IMR-90 (cell line): ENCODE measurements at regions not wholly inside any gene's neighbourhood (a gene's known extent, or its start where the extent isn't known, plus 50 kb on each side); places are given as distances from the start of the nearest gene placed in this dataset.

Experiments used
- ATAC-seq: fragments of 200-7000 bp; cut with Tn5 transposase; 2 replicates; pipeline ENCODE4 v1.9.1; 2020; ENCODE audit warnings: low read depth, mild to moderate bottlenecking, moderate library complexity
- BruUV-seq: library from RNA; stranded (reverse); fragments of 400-500 nt; replicated peaks from 2 replicates; lab custom pipeline; 2021; lab: Mats Ljungman, UMichigan
- CTCF ChIA-PET: fragments of 300-600 bp; formaldehyde crosslinking; extraction: SDS; loops from one replicate; lab custom pipeline; 2021; ENCODE audit warnings: antibody characterized with exemption; lab: Yijun Ruan, JAX
- POLR2A ChIA-PET: fragments of 300-600 bp; sonication (Branson Sonifier 250); formaldehyde crosslinking; loops from one replicate; lab custom pipeline; 2022; ENCODE audit warnings: antibody characterized with exemption; ENCODE audit not compliant: unreplicated experiment; lab: Charles Lee
- DNase-seq: peaks from one replicate; pipeline ENCODE4 v3.0.0; 2013
- H2AFZ ChIP-seq: replicated peaks from 2 replicates; pipeline ENCODE3; 2013; ENCODE audit warnings: low read length, mild to moderate bottlenecking; ENCODE audit not compliant: poor library complexity
- H2AK5ac ChIP-seq: 2 replicates; pipeline ENCODE4 v1.6.1; 2013; ENCODE audit warnings: low read depth, low read length, inconsistent platforms
- H2AK9ac ChIP-seq: replicated peaks from 2 replicates; pipeline ENCODE3; 2013; ENCODE audit warnings: mild to moderate bottlenecking, low read depth, low read length, moderate library complexity; ENCODE audit not compliant: poor library complexity
- H2BK120ac ChIP-seq: 2 replicates; pipeline ENCODE4 v1.6.1; 2013; ENCODE audit warnings: low read depth, low read length, inconsistent platforms
- H2BK15ac ChIP-seq: 3 replicates; pipeline ENCODE4 v1.6.1; 2013; ENCODE audit warnings: low read depth, low read length, inconsistent platforms
- H2BK20ac ChIP-seq: 2 replicates; pipeline ENCODE4 v1.6.1; 2013; ENCODE audit warnings: low read depth, mild to moderate bottlenecking, inconsistent platforms, low read length, moderate library complexity
- H2BK5ac ChIP-seq: 2 replicates; pipeline ENCODE4 v1.6.1; 2013; ENCODE audit warnings: mild to moderate bottlenecking, low read depth, low read length, inconsistent platforms; ENCODE audit not compliant: poor library complexity, severe bottlenecking
- H3K14ac ChIP-seq: replicated peaks from 2 replicates; pipeline ENCODE4 v1.6.1; 2013; ENCODE audit warnings: low read depth, low read length, inconsistent platforms
- H3K18ac ChIP-seq: 2 replicates; pipeline ENCODE4 v1.6.1; 2013; ENCODE audit warnings: low read depth, low read length, control low read depth
- H3K23ac ChIP-seq: 2 replicates; pipeline ENCODE4 v1.6.1; 2013; ENCODE audit warnings: low read depth, low read length, inconsistent platforms
- H3K27ac ChIP-seq: 2 replicates; pipeline ENCODE4 v1.5.1; 2013; ENCODE audit warnings: mild to moderate bottlenecking, control low read depth, low read length; ENCODE audit not compliant: insufficient read depth
- H3K27me3 ChIP-seq: 2 replicates; pipeline ENCODE4 v1.6.1; 2013; ENCODE audit warnings: low read length; ENCODE audit not compliant: control insufficient read depth, insufficient read depth
- H3K36me3 ChIP-seq: 2 replicates; pipeline ENCODE4 v1.6.1; 2013; ENCODE audit warnings: low read length, mixed read lengths; ENCODE audit not compliant: control insufficient read depth, insufficient read depth
- H3K4ac ChIP-seq: 2 replicates; pipeline ENCODE4 v1.6.1; 2013; ENCODE audit warnings: low read depth, low read length, inconsistent platforms
- H3K4me1 ChIP-seq: 2 replicates; pipeline ENCODE4 v1.6.1; 2013; ENCODE audit warnings: low read length, mixed read lengths; ENCODE audit not compliant: control insufficient read depth, insufficient read depth
- H3K4me2 ChIP-seq: 2 replicates; pipeline ENCODE4 v1.6.1; 2013; ENCODE audit warnings: low read depth, mild to moderate bottlenecking, control low read depth, low read length, moderate library complexity
- H3K4me3 ChIP-seq: 2 replicates; pipeline ENCODE4 v1.5.1; 2013; ENCODE audit warnings: low read depth, mild to moderate bottlenecking, control low read depth, low read length, moderate library complexity; ENCODE audit not compliant: insufficient read depth
- H3K56ac ChIP-seq: 2 replicates; pipeline ENCODE4 v1.6.1; 2013; ENCODE audit warnings: low read length, inconsistent platforms; ENCODE audit not compliant: insufficient read depth; ENCODE audit errors: extremely low read depth
- H3K79me1 ChIP-seq, 2 experiments: 2 replicates each; pipeline ENCODE4 v1.6.1; 2013; ENCODE audit warnings: low read length in 2 of 2, inconsistent platforms in 1 of 2, low read depth in 1 of 2
- H3K9ac ChIP-seq: 2 replicates; pipeline ENCODE4 v1.6.1; 2013; ENCODE audit warnings: low read depth, low read length, control low read depth
- H3K9me1 ChIP-seq: 2 replicates; pipeline ENCODE4 v1.6.1; 2013; ENCODE audit warnings: low read length, inconsistent platforms; ENCODE audit not compliant: insufficient read depth
- H3K9me3 ChIP-seq: 2 replicates; pipeline ENCODE4 v1.6.1; 2013; ENCODE audit warnings: low read length; ENCODE audit not compliant: control insufficient read depth, insufficient read depth
- H4K20me1 ChIP-seq: 2 replicates; pipeline ENCODE4 v1.6.1; 2013; ENCODE audit warnings: low read length, inconsistent platforms; ENCODE audit not compliant: insufficient read depth
- H4K5ac ChIP-seq: 2 replicates; pipeline ENCODE4 v1.6.1; 2013; ENCODE audit warnings: mild to moderate bottlenecking, low read depth, low read length, control low read depth
- H4K8ac ChIP-seq, 2 experiments: 2 replicates each; pipeline ENCODE4 v1.6.1; 2013; ENCODE audit warnings: low read depth in 2 of 2, low read length in 2 of 2, control low read depth in 1 of 2, inconsistent platforms in 1 of 2
- H4K91ac ChIP-seq: 2 replicates; pipeline ENCODE4 v1.6.1; 2013; ENCODE audit warnings: low read depth, low read length, inconsistent platforms; ENCODE audit not compliant: insufficient read depth
- BHLHE40 ChIP-seq: fragments of 150-350 bp; IDR thresholded peaks from 2 replicates; pipeline ENCODE4 v1.6.1; 2016; ENCODE audit warnings: mild to moderate bottlenecking, low read depth, low read length
- CEBPB ChIP-seq: IDR thresholded peaks from 2 replicates; pipeline ENCODE4 v1.6.1; 2012; ENCODE audit warnings: low read depth, low read length, improper control_type of control experiment
- CHD1 ChIP-seq: IDR thresholded peaks from 2 replicates; pipeline ENCODE4 v1.6.1; 2012; ENCODE audit warnings: low read depth, low read length, improper control_type of control experiment
- CTCF ChIP-seq: conservative IDR thresholded peaks from 2 replicates; pipeline ENCODE4 v1.5.1; 2012; ENCODE audit warnings: mild to moderate bottlenecking, low read depth, low read length, improper control_type of control experiment
- ELK1 ChIP-seq: fragments of 150-350 bp; IDR thresholded peaks from 2 replicates; pipeline ENCODE4 v1.6.1; 2016; ENCODE audit warnings: low read depth, mild to moderate bottlenecking, low read length, moderate library complexity, borderline replicate concordance
- FOS ChIP-seq: fragments of 150-350 bp; IDR thresholded peaks from 2 replicates; pipeline ENCODE4 v1.6.1; 2016; ENCODE audit warnings: low read depth, low read length
- MAFK ChIP-seq: IDR thresholded peaks from 2 replicates; pipeline ENCODE4 v1.6.1; 2012; ENCODE audit warnings: low read depth, low read length, improper control_type of control experiment
- MAZ ChIP-seq: IDR thresholded peaks from 2 replicates; pipeline ENCODE4 v1.6.1; 2012; ENCODE audit warnings: low read depth, mild to moderate bottlenecking, low read length, improper control_type of control experiment, moderate library complexity, borderline replicate concordance
- MXI1 ChIP-seq: IDR thresholded peaks from 2 replicates; pipeline ENCODE4 v1.6.1; 2012; ENCODE audit warnings: low read depth, mild to moderate bottlenecking, low read length, moderate library complexity, borderline replicate concordance
- NFE2L2 ChIP-seq: fragments of 150-350 bp; IDR thresholded peaks from 2 replicates; pipeline ENCODE4 v1.6.1; 2016; ENCODE audit warnings: low read depth, mild to moderate bottlenecking, low read length
- POLR2A ChIP-seq: IDR thresholded peaks from 2 replicates; pipeline ENCODE4 v1.6.1; 2012; ENCODE audit warnings: mild to moderate bottlenecking, low read depth, low read length
- RAD21 ChIP-seq: IDR thresholded peaks from 2 replicates; pipeline ENCODE4 v1.6.1; 2012; ENCODE audit warnings: low read length, improper control_type of control experiment
- RCOR1 ChIP-seq: IDR thresholded peaks from 2 replicates; pipeline ENCODE4 v1.6.1; 2012; ENCODE audit warnings: mild to moderate bottlenecking, low read length, improper control_type of control experiment; ENCODE audit not compliant: insufficient replicate concordance
- RFX5 ChIP-seq: IDR thresholded peaks from 2 replicates; pipeline ENCODE4 v1.8.0; 2012; ENCODE audit warnings: low read depth, mild to moderate bottlenecking, low read length, moderate library complexity
- SMC3 ChIP-seq: fragments of 150-350 bp; IDR thresholded peaks from 2 replicates; pipeline ENCODE4 v1.6.1; 2016; ENCODE audit warnings: low read depth, mild to moderate bottlenecking, antibody characterized with exemption, low read length, moderate library complexity
- USF2 ChIP-seq: fragments of 150-350 bp; IDR thresholded peaks from 2 replicates; pipeline ENCODE4 v1.6.1; 2017; ENCODE audit warnings: mild to moderate bottlenecking, antibody characterized with exemption, low read length, low read depth
- WGBS, 2 experiments: methylation state at CpG; one replicate each; pipeline versions ENCODE4 v1.1.5 to v1.1.7; 2013; ENCODE audit warnings: missing lambda C conversion rate in 2 of 2; ENCODE audit not compliant: insufficient read length in 1 of 2; ENCODE audit errors: extremely low coverage in 2 of 2; 5-methylcytosine and 5-hydroxymethylcytosine counted together
- dilution Hi-C: fragments of 300-500 bp; cut with HindIII; formaldehyde crosslinking; loops from one replicate; pipeline ENCODE4 v1.14.3; 2018; ENCODE audit warnings: low sequenced_read_pairs; ENCODE audit not compliant: unreplicated experiment
- in situ Hi-C: fragments of 300-500 bp; cut with MboI; formaldehyde crosslinking; loops from 3 replicates; pipeline ENCODE4 v1.14.3; 2019; ENCODE audit warnings: low sequenced_read_pairs, inconsistent platforms, mixed read lengths
- intact Hi-C: fragments of 100-400 bp; cut with micrococcal nuclease; formaldehyde crosslinking; loops from 2 replicates; pipeline ENCODE4 v1.10.0; 2022

GRCh38 chr3:74506246-74506645, 108.2 kb downstream of the CNTN3 start:
- H3K4me3 ChIP-seq, result no peak overlapping the region
- POLR2A ChIA-PET, result no interaction called here
- H4K20me1 ChIP-seq, result no peaks in the 10 kb centered on the region
- no peak overlapping the region for H2AK9ac ChIP-seq
- H3K4me2 ChIP-seq, result no peak overlapping the region
- no peak overlapping the region for H2BK20ac ChIP-seq
- H3K9me1 ChIP-seq, result 0 out of 2 replicates have a peak, but pooled peaks cover 2% of the 10 kb centered on the region
- no peak overlapping the region for H2BK5ac ChIP-seq
- H3K9me3 ChIP-seq, result no peaks in the 10 kb centered on the region
- no peaks in the 10 kb centered on the region for H3K79me1 ChIP-seq
- no peak overlapping the region for H3K9ac ChIP-seq
- no peaks in the 10 kb centered on the region for H3K4me1 ChIP-seq
- H3K36me3 ChIP-seq, result no peaks in the 10 kb centered on the region
- H2AK5ac ChIP-seq, result no peak overlapping the region
- H3K23ac ChIP-seq, result no peak overlapping the region
- dilution Hi-C loops, result no loop called here
- in situ Hi-C loops, result no loop called here
- no peak overlapping the region for H3K18ac ChIP-seq
- H2BK120ac ChIP-seq, result no peak overlapping the region
- H2BK15ac ChIP-seq, result no peak overlapping the region
- H3K56ac ChIP-seq, result no peak overlapping the region
- H3K14ac ChIP-seq, result no peak overlapping the region
- no peak overlapping the region for H4K8ac ChIP-seq
- no TSS peak for BruUV-seq
- WGBS, 2 experiments, result no CpG with 5 or more reads among the region's 1 CpG
- intact Hi-C loops, result no loop called here
- no peak overlapping the region for H4K91ac ChIP-seq
- H2AFZ ChIP-seq, result no peak overlapping the region
- no peak overlapping the region for H4K5ac ChIP-seq
- CTCF ChIA-PET, result no interaction called here
- no peak overlapping the region for H3K27ac ChIP-seq
- no peak overlapping the region for H3K4ac ChIP-seq
- ATAC-seq (no peak), DNase-seq (no peak)
- H3K27me3 ChIP-seq, result no peaks in the 10 kb centered on the region
- TF ChIP-seq USF2 (no peak), CTCF (no peak), POLR2A (no peak), FOS (no peak), SMC3 (no peak), RCOR1 (no peak), CEBPB (no peak), ELK1 (no peak), CHD1 (no peak), NFE2L2 (no peak), RFX5 (no peak), BHLHE40 (no peak), RAD21 (no peak), MAZ (no peak), MAFK (no peak), MXI1 (no peak)
